Kidney epithelial cell (primary cell): ENCODE measurements at regions not wholly inside any gene's neighbourhood (a gene's known extent, or its start where the extent isn't known, plus 50 kb on each side); places are given as distances from the start of the nearest gene placed in this dataset.

Experiments used
- DNase-seq: peaks from one replicate; pipeline ENCODE4 v3.0.0-alpha.2; 2010; ENCODE audit warnings: low read depth
- H3K27me3 ChIP-seq: 2 replicates; pipeline ENCODE4 v1.6.0; 2011; ENCODE audit warnings: low read length; ENCODE audit not compliant: control insufficient read depth, insufficient read depth
- H3K36me3 ChIP-seq: 2 replicates; pipeline ENCODE4 v1.5.1; 2011; ENCODE audit warnings: low read length; ENCODE audit not compliant: control insufficient read depth, insufficient read depth
- H3K4me3 ChIP-seq: 2 replicates; pipeline ENCODE4 v1.5.1; 2011; ENCODE audit warnings: low read depth, mild to moderate bottlenecking, control low read depth, low read length
- CTCF ChIP-seq: IDR thresholded peaks from 2 replicates; pipeline ENCODE4 v1.5.1; 2011; ENCODE audit warnings: mild to moderate bottlenecking, moderate library complexity, low read length, control low read depth, inconsistent platforms; ENCODE audit not compliant: insufficient read depth, poor library complexity, severe bottlenecking

GRCh38 chr16:5769513-5769912 is 671.9 kb upstream of the EEF2KMT start:
- H3K4me3 ChIP-seq = no peak overlapping the region
- no peaks in the 10 kb centered on the region for H3K27me3 ChIP-seq
- no peak for DNase-seq
- TF ChIP-seq CTCF = no peak
- no peaks in the 10 kb centered on the region for H3K36me3 ChIP-seq

GRCh38 chr16:5768445-5768844 is 670.9 kb upstream of the EEF2KMT start:
- no peak for TF ChIP-seq CTCF
- Histone ChIP-seq H3K4me3 (no peak overlapping the region), H3K36me3 (no peaks in the 10 kb centered on the region), H3K27me3 (no peaks in the 10 kb centered on the region)
- DNase-seq = no peak

GRCh38 chr16:5763176-5763575 is 665.6 kb upstream of the EEF2KMT start:
- Histone ChIP-seq H3K36me3 (no peaks in the 10 kb centered on the region), H3K4me3 (no peak overlapping the region), H3K27me3 (no peaks in the 10 kb centered on the region)
- DNase-seq = no peak
- TF ChIP-seq CTCF = no peak

- no peaks in the 10 kb centered on the region for H3K36me3 ChIP-seq
- DNase-seq = no peak
- TF ChIP-seq CTCF = no peak
- no peak overlapping the region for H3K4me3 ChIP-seq
- no peaks in the 10 kb centered on the region for H3K27me3 ChIP-seq
These were observed 664.8 kb upstream of the EEF2KMT start for GRCh38 chr16:5762362-5762761.

- TF ChIP-seq CTCF = no peak
These were observed 664.0 kb upstream of the EEF2KMT start for GRCh38 chr16:5761592-5761991.

GRCh38 chr16:5758281-5758680 is 660.7 kb upstream of the EEF2KMT start:
- H3K4me3 ChIP-seq = no peak overlapping the region
- no peaks in the 10 kb centered on the region for H3K36me3 ChIP-seq
- no peak for TF ChIP-seq CTCF
- DNase-seq = no peak
- H3K27me3 ChIP-seq = no peaks in the 10 kb centered on the region

More at GRCh38 chr16:5761592-5761991, 664.0 kb upstream of the EEF2KMT start:
- no peaks in the 10 kb centered on the region for H3K27me3 ChIP-seq
- no peak overlapping the region for H3K4me3 ChIP-seq
- DNase-seq = no peak
- no peaks in the 10 kb centered on the region for H3K36me3 ChIP-seq
